H9 (cell line): ENCODE measurements at regions not wholly inside any gene's neighbourhood (a gene's known extent, or its start where the extent isn't known, plus 50 kb on each side); places are given as distances from the start of the nearest gene placed in this dataset.

Experiments used
- DNase-seq: peaks from one replicate; pipeline ENCODE4 v3.0.0-alpha.2; 2017
- H2AFZ ChIP-seq: one replicate; pipeline ENCODE4 v1.6.1; 2013; ENCODE audit warnings: mild to moderate bottlenecking, low read length, control low read depth, moderate library complexity
- H2AK5ac ChIP-seq: 2 replicates; pipeline ENCODE4 v1.6.1; 2013; ENCODE audit warnings: low read length, control low read depth, mixed read lengths; ENCODE audit not compliant: insufficient read length
- H2BK120ac ChIP-seq: one replicate; pipeline ENCODE4 v1.6.1; 2013; ENCODE audit warnings: low read depth, mild to moderate bottlenecking, low read length, control low read depth, inconsistent platforms; ENCODE audit not compliant: poor library complexity, severe bottlenecking
- H2BK12ac ChIP-seq: 2 replicates; pipeline ENCODE4 v1.6.1; 2013; ENCODE audit warnings: low read length, control low read depth, mixed read lengths, low read depth; ENCODE audit not compliant: insufficient read length
- H2BK15ac ChIP-seq: 2 replicates; pipeline ENCODE4 v1.6.1; 2013; ENCODE audit warnings: low read depth, low read length, control low read depth
- H2BK20ac ChIP-seq: one replicate; pipeline ENCODE4 v1.6.1; 2013; ENCODE audit warnings: low read depth, mild to moderate bottlenecking, low read length, control low read depth, inconsistent platforms; ENCODE audit not compliant: poor library complexity, severe bottlenecking
- H2BK5ac ChIP-seq: 2 replicates; pipeline ENCODE4 v1.6.1; 2013; ENCODE audit warnings: low read length, control low read depth, mixed read lengths; ENCODE audit not compliant: insufficient read length
- H3K14ac ChIP-seq: 2 replicates; pipeline ENCODE4 v1.6.1; 2013; ENCODE audit warnings: low read length, control low read depth; ENCODE audit not compliant: insufficient read depth
- H3K18ac ChIP-seq: 2 replicates; pipeline ENCODE4 v1.6.1; 2013; ENCODE audit warnings: low read depth, mild to moderate bottlenecking, mixed read lengths, low read length, control low read depth; ENCODE audit not compliant: insufficient read length
- H3K23ac ChIP-seq: 2 replicates; pipeline ENCODE4 v1.6.1; 2013; ENCODE audit warnings: low read length, control low read depth, mixed read lengths, low read depth; ENCODE audit not compliant: insufficient read length
- H3K23me2 ChIP-seq: 2 replicates; pipeline ENCODE4 v1.6.1; 2013; ENCODE audit warnings: low read depth, mild to moderate bottlenecking, mixed read lengths, low read length, control low read depth; ENCODE audit not compliant: insufficient read length, poor library complexity, severe bottlenecking
- H3K27ac ChIP-seq: 2 replicates; pipeline ENCODE4 v1.5.1; 2013; ENCODE audit warnings: low read length, control low read depth, mixed read lengths, low read depth; ENCODE audit not compliant: insufficient read length
- H3K27me3 ChIP-seq: 2 replicates; pipeline ENCODE4 v1.6.1; 2013; ENCODE audit warnings: low read length, control low read depth, inconsistent platforms; ENCODE audit not compliant: insufficient read depth
- H3K4ac ChIP-seq: 2 replicates; pipeline ENCODE4 v1.6.1; 2013; ENCODE audit warnings: low read depth, mild to moderate bottlenecking, control low read depth, inconsistent platforms, low read length, moderate library complexity
- H3K4me1 ChIP-seq: 2 replicates; pipeline ENCODE4 v1.6.1; 2013; ENCODE audit warnings: low read length, control low read depth, inconsistent platforms; ENCODE audit not compliant: insufficient read depth
- H3K4me2 ChIP-seq: 2 replicates; pipeline ENCODE4 v1.6.1; 2013; ENCODE audit warnings: low read length, control low read depth, mixed read lengths; ENCODE audit not compliant: insufficient read length, insufficient read depth
- H3K56ac ChIP-seq: 2 replicates; pipeline ENCODE4 v1.6.1; 2013; ENCODE audit warnings: low read depth, mild to moderate bottlenecking, mixed read lengths, low read length, control low read depth; ENCODE audit not compliant: insufficient read length
- H3K79me1 ChIP-seq: 2 replicates; pipeline ENCODE4 v1.6.1; 2013; ENCODE audit warnings: low read depth, mild to moderate bottlenecking, moderate library complexity, low read length, control low read depth, inconsistent platforms; ENCODE audit not compliant: insufficient read depth, poor library complexity, severe bottlenecking
- H3K79me2 ChIP-seq: 2 replicates; pipeline ENCODE4 v1.6.1; 2013; ENCODE audit warnings: low read length, control low read depth, inconsistent platforms; ENCODE audit not compliant: insufficient read depth
- H3K9ac ChIP-seq: 2 replicates; pipeline ENCODE4 v1.6.1; 2013; ENCODE audit warnings: low read length, control low read depth, mixed read lengths; ENCODE audit not compliant: insufficient read length; ENCODE audit errors: extremely low read depth
- H3K9me3 ChIP-seq: one replicate; pipeline ENCODE4 v1.6.1; 2013; ENCODE audit warnings: low read depth, low read length, inconsistent platforms; ENCODE audit not compliant: control insufficient read depth
- H3T11ph ChIP-seq: one replicate; pipeline ENCODE4 v1.6.1; 2013; ENCODE audit warnings: mild to moderate bottlenecking, low read length, control low read depth, inconsistent platforms
- H4K20me1 ChIP-seq: one replicate; pipeline ENCODE4 v1.6.1; 2013; ENCODE audit not compliant: control insufficient read depth, insufficient read length, insufficient read depth
- H4K5ac ChIP-seq: 2 replicates; pipeline ENCODE4 v1.6.1; 2013; ENCODE audit warnings: low read depth, mild to moderate bottlenecking, mixed read lengths, low read length, control low read depth; ENCODE audit not compliant: insufficient read length
- H4K8ac ChIP-seq: replicated peaks from 2 replicates; pipeline ENCODE4 v1.6.1; 2013; ENCODE audit warnings: low read length, control low read depth, mixed read lengths, low read depth; ENCODE audit not compliant: insufficient read length
- H4K91ac ChIP-seq: 2 replicates; pipeline ENCODE4 v1.6.1; 2013; ENCODE audit warnings: low read depth, mild to moderate bottlenecking, moderate library complexity, mixed read lengths, low read length, control low read depth; ENCODE audit not compliant: insufficient read length
- H3K27ac Mint-ChIP-seq, 3 experiments: 2 replicates in 2 of 3; 3 replicates in 1 of 3; pipeline ENCODE4 v1.8.0; 2020 to 2021; ENCODE audit warnings: mixed read lengths in 3 of 3, mild to moderate bottlenecking in 1 of 3, moderate library complexity in 1 of 3
- H3K27me3 Mint-ChIP-seq: 2 replicates; pipeline ENCODE4 v1.8.0; 2021; ENCODE audit warnings: low read depth, mild to moderate bottlenecking, moderate library complexity, mixed read lengths
- H3K36me3 Mint-ChIP-seq, 3 experiments: 2 replicates in 2 of 3; 3 replicates in 1 of 3; pipeline ENCODE4 v1.8.0; 2020 to 2021; ENCODE audit warnings: low read depth in 3 of 3, mixed read lengths in 3 of 3; ENCODE audit not compliant: insufficient read depth in 1 of 3
- H3K4me1 Mint-ChIP-seq, 2 experiments: 2 replicates each; pipeline ENCODE4 v1.8.0; 2020; ENCODE audit warnings: mixed read lengths in 2 of 2
- H3K4me3 Mint-ChIP-seq, 2 experiments: 2 replicates in 1 of 2; 3 replicates in 1 of 2; pipeline ENCODE4 v1.8.0; 2020 to 2021; ENCODE audit warnings: mild to moderate bottlenecking in 2 of 2, mixed read lengths in 2 of 2, moderate library complexity in 1 of 2
- H3K9me3 Mint-ChIP-seq, 2 experiments: 2 replicates in 1 of 2; 3 replicates in 1 of 2; pipeline ENCODE4 v1.8.0; 2020; ENCODE audit warnings: mild to moderate bottlenecking in 2 of 2, mixed read lengths in 2 of 2, moderate library complexity in 1 of 2
- CTCF ChIP-seq: fragments of 200-600 bp; sonication (generic); conservative IDR thresholded peaks from 3 replicates; pipeline ENCODE4 v1.8.0; 2021; ENCODE audit warnings: antibody characterized with exemption, mild to moderate bottlenecking
- WGBS: extraction: QIAGEN DNeasy Blood & Tissue Kit; methylation state at CpG from one replicate; pipeline ENCODE4 v1.1.7; 2013; ENCODE audit warnings: missing lambda C conversion rate, low lambda C conversion rate, mixed read lengths; ENCODE audit not compliant: insufficient read length; ENCODE audit errors: extremely low coverage; 5-methylcytosine and 5-hydroxymethylcytosine counted together

GRCh38 chr17:71883845-71884244, 237.0 kb upstream of the SOX9 start:
- Histone ChIP-seq H2BK12ac (no peak overlapping the region), H2BK15ac (no peak overlapping the region), H3K23ac (no peak overlapping the region), H2BK120ac (no peak overlapping the region), H3K4me2 (no peak overlapping the region), H3K27me3 (no peaks in the 10 kb centered on the region), H3K9me3 (no peaks in the 10 kb centered on the region), H3T11ph (no peak overlapping the region), H3K4ac (no peak overlapping the region), H3K27ac (no peak overlapping the region), H4K5ac (no peak overlapping the region), H3K14ac (no peak overlapping the region), H3K9ac (no peak overlapping the region), H2BK20ac (no peak overlapping the region), H3K23me2 (no peaks in the 10 kb centered on the region), H2AK5ac (no peak overlapping the region), H2BK5ac (no peak overlapping the region), H2AFZ (no peak overlapping the region), H3K79me2 (no peaks in the 10 kb centered on the region), H3K18ac (no peak overlapping the region), H3K4me1 (no peaks in the 10 kb centered on the region), H3K79me1 (no peaks in the 10 kb centered on the region), H4K20me1 (no peaks in the 10 kb centered on the region), H4K91ac (no peak overlapping the region), H3K56ac (no peak overlapping the region), H4K8ac (no peak overlapping the region)
- H3K4me1 Mint-ChIP-seq, result no peaks in the 10 kb centered on the region
- H3K4me3 Mint-ChIP-seq, result no peak overlapping the region
- H3K36me3 Mint-ChIP-seq, result no peaks in the 10 kb centered on the region; a peak in 1 of 7 replicates
- H3K27ac Mint-ChIP-seq, result no peak overlapping the region
- DNase-seq, result no peak
- WGBS, result no CpG with 5 or more reads among the region's 3 CpGs
- no peak for TF ChIP-seq CTCF
- H3K9me3 Mint-ChIP-seq, result no peaks in the 10 kb centered on the region
- H3K27me3 Mint-ChIP-seq, result no peaks in the 10 kb centered on the region
